ENCODE measurements at regions not wholly inside any gene's neighbourhood (a gene's known extent, or its start where the extent isn't known, plus 50 kb on each side); places are given as distances from the start of the nearest gene placed in this dataset.

- DNase-seq (ENCODE audit: insufficient read length, low spot score) (no peak), FAIRE-seq (no peak)
Measured at GRCh38 chr15:70160803-70161565, 63.3 kb upstream of the TLE3 start.

GRCh38 chr15:70160267-70160666 is 62.5 kb upstream of the TLE3 start:
- no peak for FAIRE-seq
- no peak for DNase-seq (ENCODE audit: insufficient read length, low spot score)

- FAIRE-seq = no peak
- DNase-seq (ENCODE audit: insufficient read length, low spot score) = no peak
Measured at GRCh38 chr15:70159713-70160009, 61.9 kb upstream of the TLE3 start.

DNA sequence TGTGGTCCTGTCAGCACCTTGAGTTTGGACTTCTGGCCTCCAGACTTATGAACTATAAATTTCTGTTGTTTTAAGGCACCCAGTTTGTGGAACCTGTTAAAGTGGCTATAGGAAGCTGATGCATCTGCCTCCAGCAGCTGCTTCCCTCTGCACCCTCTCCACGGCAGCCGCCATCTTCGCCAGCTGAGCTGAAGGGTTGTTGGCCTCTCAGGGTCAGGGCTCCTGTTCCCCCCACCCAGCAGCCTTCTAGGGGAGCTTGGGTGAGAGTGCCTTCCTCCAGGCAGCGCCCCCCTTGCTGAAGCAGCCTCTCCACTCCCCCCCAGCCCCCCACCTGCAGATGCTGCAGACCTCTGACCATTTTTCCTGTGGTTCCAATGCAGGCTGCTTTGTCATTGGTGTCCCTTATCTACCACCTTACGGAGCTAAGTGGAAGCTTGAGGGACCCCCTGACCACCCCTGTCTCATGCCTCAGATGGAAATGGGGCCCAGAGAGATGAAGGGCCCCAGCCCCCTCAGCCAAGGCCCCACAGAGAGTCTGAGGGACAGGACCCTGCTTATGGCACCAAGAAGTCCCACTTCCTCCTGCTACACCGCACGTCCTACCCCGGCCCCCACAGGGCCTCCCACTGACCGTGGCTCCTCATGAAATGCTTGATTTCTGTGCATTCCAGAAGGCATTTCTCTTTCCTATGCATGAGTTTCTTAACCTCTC is 61.4 kb upstream of the TLE3 start:
- DNase-seq (ENCODE audit: insufficient read length, low spot score) = no peak
- FAIRE-seq = no peak

DNA sequence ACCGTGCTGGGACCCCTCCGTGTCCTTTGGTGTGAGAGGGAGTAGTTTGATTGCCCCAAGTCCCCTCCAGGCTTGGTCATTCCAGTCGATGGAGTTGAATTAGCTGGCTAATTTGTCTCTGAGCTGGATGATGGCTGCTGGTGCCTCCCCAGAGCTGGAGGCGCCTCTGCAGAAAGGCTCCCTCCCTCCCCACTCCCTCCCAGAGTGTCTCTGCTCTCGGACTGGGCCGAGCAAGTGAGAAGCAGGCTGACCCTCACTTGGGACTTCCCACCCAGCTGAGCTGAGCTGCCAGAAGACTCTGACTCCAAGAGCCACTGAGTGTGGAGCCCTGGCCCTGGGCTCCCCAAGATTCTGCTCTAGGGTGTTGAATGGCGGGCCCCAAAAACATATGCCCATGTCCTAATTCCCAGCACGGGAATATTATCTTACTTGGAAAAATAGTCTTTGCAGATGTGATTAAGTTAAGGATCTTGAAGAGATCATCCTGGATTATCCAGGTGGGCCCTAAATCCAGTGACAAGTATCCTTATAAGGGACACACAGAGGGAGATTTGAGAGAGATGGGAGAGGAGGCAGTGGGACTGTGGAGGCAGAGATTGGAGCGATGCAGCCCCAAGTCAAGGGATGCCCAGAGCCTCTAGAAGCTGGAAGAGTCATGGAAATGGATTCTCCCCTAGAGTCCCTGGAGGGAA is 60.7 kb upstream of the TLE3 start:
- no peak for DNase-seq (ENCODE audit: insufficient read length, low spot score)
- no peak for FAIRE-seq

- DNase-seq (ENCODE audit: insufficient read length, low spot score) (no peak), FAIRE-seq (no peak)
Measured at GRCh38 chr15:70156671-70157271, 59.1 kb upstream of the TLE3 start.

DNA sequence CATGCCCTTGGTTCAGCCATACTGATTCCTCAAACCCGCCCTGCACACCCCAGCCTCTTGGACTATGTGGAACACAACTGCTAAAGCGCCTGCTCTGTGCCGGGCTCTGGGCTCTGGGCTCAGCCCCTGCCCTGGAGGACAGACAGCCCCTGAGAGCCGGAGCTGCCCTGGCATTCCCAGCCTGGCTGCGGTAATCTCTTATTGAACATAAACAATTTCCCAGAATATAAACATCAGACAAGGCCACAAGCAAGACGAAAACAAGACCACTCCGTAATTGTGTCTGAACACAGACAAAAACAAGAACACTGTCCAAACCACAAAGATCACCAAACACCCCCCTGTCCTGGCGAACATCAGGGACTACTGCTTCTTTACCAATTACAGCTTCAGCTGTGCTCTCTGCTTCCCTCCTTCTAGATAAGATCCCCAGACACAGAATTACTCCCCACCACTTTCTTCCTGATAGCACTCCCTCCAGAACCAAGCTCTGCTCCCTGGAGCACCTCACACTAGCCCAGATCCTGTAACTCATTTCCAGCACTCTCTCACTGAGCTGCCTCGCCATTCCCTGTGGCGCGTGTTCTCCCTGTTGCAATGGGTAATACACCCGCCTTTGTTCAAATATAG is 57.1 kb upstream of the TLE3 start:
- DNase-seq (ENCODE audit: insufficient read length, low spot score) (no peak), FAIRE-seq (no peak)

DNA sequence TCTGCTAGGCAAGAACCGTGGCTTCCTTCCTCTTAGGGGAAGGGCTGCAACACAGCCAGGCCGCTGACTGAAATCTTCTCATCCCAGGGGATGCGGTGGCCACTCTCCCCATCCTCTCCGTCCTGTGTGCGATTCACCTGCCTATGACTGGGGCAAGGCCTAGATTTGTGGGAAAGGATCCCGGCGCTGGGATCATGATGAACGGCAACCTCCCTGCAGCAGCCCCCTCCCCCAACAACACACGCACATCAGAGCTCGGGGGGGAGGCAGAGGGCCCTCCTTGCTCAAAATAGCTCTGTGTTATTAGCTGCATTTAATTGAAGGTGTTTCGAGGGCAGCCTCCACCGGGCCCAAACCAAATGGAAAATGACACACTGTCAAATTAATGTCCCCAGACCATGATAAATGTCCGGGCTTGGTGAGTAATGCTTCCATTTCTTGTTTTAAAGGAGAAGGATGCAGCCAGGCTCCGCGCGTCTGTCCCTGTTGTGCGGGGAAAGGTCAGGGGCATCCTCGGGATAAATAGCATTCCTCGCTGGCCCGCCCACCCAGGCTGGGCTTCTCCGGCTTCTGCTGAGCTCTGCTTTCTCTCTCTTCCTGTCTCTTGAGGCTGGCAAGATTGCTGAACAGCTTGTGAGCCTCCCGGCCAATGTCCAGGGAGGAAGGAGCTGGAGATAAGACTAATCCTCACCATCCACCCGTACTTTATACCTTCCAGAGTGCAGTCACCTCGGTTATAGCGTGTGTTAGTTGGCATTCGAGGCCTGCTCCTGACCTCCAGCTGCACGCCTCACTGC is 56.4 kb upstream of the TLE3 start:
- DNase-seq (ENCODE audit: insufficient read length, low spot score) = no peak

DNA sequence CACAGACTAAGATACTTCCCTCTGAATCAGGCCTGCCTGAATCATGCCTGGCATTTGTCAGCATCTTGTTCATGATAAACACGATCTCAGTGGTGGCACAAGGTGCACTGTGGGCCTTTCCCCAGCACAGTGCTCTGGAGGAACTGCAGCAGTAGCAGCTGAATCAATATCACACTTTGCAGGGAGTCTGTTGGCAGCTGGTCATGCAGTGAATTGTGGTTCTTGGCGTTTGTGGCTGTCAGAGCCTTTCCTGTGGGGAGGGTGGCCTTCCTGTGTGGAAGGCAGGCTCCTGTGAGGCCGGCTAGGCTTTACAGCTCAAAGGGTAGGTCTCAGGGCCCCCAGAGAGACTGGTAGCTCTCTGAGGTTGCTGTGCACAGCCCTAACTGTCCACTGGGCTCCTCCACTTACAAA is 54.4 kb upstream of the TLE3 start:
- FAIRE-seq (no peak), DNase-seq (ENCODE audit: insufficient read length, low spot score) (no peak)

More for the DNA sequence above, 56.4 kb upstream of the TLE3 start:
- no peak for FAIRE-seq

DNA sequence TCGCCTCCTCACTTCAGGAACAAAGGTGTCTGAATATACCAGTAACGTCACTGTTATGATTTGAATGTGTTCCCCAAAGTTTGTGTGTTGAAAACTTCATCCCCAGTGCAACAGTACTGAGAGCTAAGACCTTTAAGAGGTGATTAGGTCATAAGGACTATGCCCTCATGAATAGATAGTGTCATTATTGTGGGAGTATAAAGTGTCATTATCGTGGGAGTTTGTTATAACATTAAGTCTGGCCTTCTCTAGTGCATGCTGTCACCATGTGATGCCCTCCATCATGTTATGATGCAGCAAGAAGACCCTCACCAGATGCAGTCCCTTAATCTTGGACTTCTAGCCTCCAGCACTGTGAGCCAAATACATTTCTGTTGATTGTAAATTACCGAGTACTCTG is 53.7 kb upstream of the TLE3 start:
- no peak for FAIRE-seq
- no peak for DNase-seq (ENCODE audit: insufficient read length, low spot score)

DNA sequence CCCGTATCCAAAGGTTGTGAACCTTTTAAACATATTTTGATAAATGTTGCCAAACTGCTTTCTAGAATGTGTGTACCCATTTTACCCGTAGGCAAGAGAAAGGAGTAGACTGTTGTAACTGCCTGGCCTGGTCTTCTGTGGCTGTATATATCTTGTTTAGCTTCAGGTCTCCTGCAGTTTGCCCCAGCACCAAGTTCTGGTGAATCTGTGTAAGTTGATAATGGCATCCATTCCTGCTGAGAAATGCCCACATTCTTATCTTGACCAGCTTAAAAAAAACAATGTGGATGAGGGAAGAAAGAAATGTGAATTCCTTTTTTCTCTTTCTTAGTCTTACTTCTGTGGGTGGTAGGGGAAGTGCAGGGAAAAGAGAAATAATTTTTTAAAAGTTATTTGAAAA is 53.3 kb upstream of the TLE3 start:
- FAIRE-seq (no peak), DNase-seq (ENCODE audit: insufficient read length, low spot score) (no peak)

DNA sequence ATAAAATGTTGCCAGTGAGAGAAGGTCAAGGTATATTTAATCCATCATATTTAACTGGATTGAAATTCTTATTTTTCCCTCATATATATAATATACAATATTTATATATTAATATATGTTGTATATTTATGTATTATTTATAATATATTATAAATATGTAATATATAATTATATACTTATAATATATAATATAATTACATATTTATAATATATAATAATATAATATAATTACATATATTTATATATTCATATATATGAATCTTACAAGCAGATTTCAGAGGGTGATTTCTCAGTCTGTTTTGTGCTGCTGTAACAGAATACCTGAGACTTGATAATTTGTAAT is 52.7 kb upstream of the TLE3 start:
- no peak for FAIRE-seq
- DNase-seq (ENCODE audit: insufficient read length, low spot score) = no peak

DNA sequence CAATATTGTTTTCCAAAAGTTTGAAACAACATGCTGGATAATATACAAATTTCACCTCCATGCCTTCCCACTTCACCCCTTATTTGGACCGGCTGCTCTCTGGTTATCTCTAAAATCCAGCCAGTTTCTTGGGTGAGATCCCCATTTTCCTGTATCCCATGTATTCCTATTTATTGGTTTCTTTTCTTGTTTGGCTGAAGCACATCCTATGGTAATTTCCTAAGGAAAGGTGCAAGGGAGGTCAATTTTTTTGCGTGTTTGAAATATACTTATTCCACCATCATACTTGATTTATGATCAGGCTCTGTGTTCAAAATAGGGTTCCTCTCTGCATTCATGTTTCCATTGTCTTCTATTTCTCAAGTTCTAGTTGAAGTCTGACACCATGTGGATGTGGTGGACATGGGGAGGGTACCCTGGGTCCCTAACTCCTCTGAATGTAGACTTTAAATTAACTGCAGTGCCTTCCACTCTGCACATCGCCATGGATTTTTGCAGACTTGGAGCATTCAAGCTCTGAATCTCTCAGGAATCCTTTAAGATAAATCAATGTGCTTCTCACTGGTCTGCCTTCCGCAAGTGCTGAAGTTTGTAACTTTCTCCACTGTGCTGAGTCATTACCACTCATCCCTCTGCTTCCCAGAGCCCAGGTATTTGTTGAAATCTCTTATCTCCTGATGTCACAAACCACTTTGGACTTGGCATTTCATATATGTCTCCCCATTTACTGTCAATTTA is 52.1 kb upstream of the TLE3 start:
- DNase-seq (ENCODE audit: insufficient read length, low spot score) = no peak
- no peak for FAIRE-seq

- FAIRE-seq (no peak), DNase-seq (ENCODE audit: insufficient read length, low spot score) (no peak)
Measured at GRCh38 chr15:70147778-70148177, 50.1 kb upstream of the TLE3 start.
